GM23248 (cell line): ENCODE measurements at regions not wholly inside any gene's neighbourhood (a gene's known extent, or its start where the extent isn't known, plus 50 kb on each side); places are given as distances from the start of the nearest gene placed in this dataset.

Experiments
- EZH2 ChIP-seq: fragments of 200-600 bp; sonication (generic); IDR thresholded peaks from 2 replicates; pipeline ENCODE4 v1.6.1; 2018; ENCODE audit warnings: antibody characterized with exemption, mild to moderate bottlenecking; ENCODE audit not compliant: insufficient read depth, poor library complexity, severe bottlenecking
- EZH2phosphoT487 ChIP-seq: fragments of 200-600 bp; sonication (generic); IDR thresholded peaks from 2 replicates; pipeline ENCODE4 v1.6.1; 2018; ENCODE audit warnings: antibody characterized with exemption, moderate library complexity, mild to moderate bottlenecking, low read depth; ENCODE audit not compliant: insufficient read depth

GRCh38 chr2:21245565-21245964 is 121.8 kb downstream of the TDRD15 start:
- TF ChIP-seq EZH2 (no peak), EZH2phosphoT487 (no peak)
